Nephron (organoid): ENCODE measurements at regions not wholly inside any gene's neighbourhood (a gene's known extent, or its start where the extent isn't known, plus 50 kb on each side); places are given as distances from the start of the nearest gene placed in this dataset.

Experiments used
- H3K27ac Mint-ChIP-seq, 3 experiments: 2 replicates each; pipeline ENCODE4 v1.8.0; 2020; ENCODE audit warnings: mixed read lengths in 3 of 3, mild to moderate bottlenecking in 2 of 3, moderate library complexity in 1 of 3
- H3K27me3 Mint-ChIP-seq: 2 replicates; pipeline ENCODE4 v1.8.0; 2021; ENCODE audit warnings: low read depth, mild to moderate bottlenecking, moderate library complexity, mixed read lengths
- H3K36me3 Mint-ChIP-seq: 2 replicates; pipeline ENCODE4 v1.8.0; 2020; ENCODE audit warnings: low read depth, mixed read lengths
- H3K4me1 Mint-ChIP-seq: 2 replicates; pipeline ENCODE4 v1.8.0; 2020; ENCODE audit warnings: mixed read lengths
- H3K4me3 Mint-ChIP-seq, 3 experiments: 2 replicates each; pipeline ENCODE4 v1.8.0; 2020; ENCODE audit warnings: mild to moderate bottlenecking in 3 of 3, mixed read lengths in 3 of 3, moderate library complexity in 2 of 3
- H3K9me3 Mint-ChIP-seq: 2 replicates; pipeline ENCODE4 v1.8.0; 2020; ENCODE audit warnings: mixed read lengths
- TF ChIP-seq, protein P1 (sequence below), 3 experiments: fragments of 200-600 bp; sonication (generic); IDR thresholded peaks; one replicate each; pipeline ENCODE4 v1.5.0; 2021; ENCODE audit warnings: antibody characterized with exemption in 3 of 3; ENCODE audit not compliant: unreplicated experiment in 3 of 3

GRCh38 chrX:25383196-25383595 lies 367.4 kb upstream of the ARX start:
- Mint-ChIP-seq H3K4me3 (no peak overlapping the region), H3K4me1 (no peaks in the 10 kb centered on the region), H3K27ac (no peak overlapping the region), H3K36me3 (no peaks in the 10 kb centered on the region), H3K27me3 (no peaks in the 10 kb centered on the region), H3K9me3 (no peaks in the 10 kb centered on the region)
- TF ChIP-seq, protein P1, sequence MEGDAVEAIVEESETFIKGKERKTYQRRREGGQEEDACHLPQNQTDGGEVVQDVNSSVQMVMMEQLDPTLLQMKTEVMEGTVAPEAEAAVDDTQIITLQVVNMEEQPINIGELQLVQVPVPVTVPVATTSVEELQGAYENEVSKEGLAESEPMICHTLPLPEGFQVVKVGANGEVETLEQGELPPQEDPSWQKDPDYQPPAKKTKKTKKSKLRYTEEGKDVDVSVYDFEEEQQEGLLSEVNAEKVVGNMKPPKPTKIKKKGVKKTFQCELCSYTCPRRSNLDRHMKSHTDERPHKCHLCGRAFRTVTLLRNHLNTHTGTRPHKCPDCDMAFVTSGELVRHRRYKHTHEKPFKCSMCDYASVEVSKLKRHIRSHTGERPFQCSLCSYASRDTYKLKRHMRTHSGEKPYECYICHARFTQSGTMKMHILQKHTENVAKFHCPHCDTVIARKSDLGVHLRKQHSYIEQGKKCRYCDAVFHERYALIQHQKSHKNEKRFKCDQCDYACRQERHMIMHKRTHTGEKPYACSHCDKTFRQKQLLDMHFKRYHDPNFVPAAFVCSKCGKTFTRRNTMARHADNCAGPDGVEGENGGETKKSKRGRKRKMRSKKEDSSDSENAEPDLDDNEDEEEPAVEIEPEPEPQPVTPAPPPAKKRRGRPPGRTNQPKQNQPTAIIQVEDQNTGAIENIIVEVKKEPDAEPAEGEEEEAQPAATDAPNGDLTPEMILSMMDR (IDR thresholded peaks at IDR 0.05; ENCODE audit: unreplicated experiment in 3 of 3): no peak

DNA sequence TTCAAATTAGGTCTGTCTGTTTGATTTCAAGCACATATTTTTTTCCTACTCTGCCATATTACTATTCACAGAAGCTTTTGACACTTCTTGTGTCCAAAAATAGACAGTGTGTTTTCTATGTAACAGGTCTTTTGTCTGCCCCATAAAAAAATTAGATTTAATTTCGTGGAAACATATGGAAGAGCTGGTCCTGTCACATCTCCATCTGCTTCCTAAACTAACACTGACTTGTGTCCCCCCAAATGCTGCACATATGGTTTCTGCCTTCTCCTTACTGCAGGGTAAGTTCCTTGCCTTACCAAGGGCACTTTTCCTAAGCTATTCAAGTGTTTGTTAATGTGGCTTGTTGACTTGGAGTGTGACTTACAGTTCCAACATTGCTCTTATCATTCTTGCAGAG lies 340.7 kb upstream of the ARX start:
- H3K27ac Mint-ChIP-seq: no peak overlapping the region
- H3K27me3 Mint-ChIP-seq: peaks cover 2% of the 10 kb centered on the region
- H3K36me3 Mint-ChIP-seq: no peaks in the 10 kb centered on the region
- H3K9me3 Mint-ChIP-seq: peaks cover 13% of the 10 kb centered on the region
- H3K4me1 Mint-ChIP-seq: no peaks in the 10 kb centered on the region
- no peak overlapping the region for H3K4me3 Mint-ChIP-seq
- TF ChIP-seq, protein P1 (IDR thresholded peaks at IDR 0.05; ENCODE audit: unreplicated experiment in 3 of 3): no peak

GRCh38 chrX:25344161-25344936 lies 328.6 kb upstream of the ARX start:
- Mint-ChIP-seq H3K4me1 (no peaks in the 10 kb centered on the region), H3K9me3 (peaks cover 12% of the 10 kb centered on the region), H3K36me3 (no peaks in the 10 kb centered on the region), H3K27ac (no peak overlapping the region), H3K4me3 (no peak overlapping the region), H3K27me3 (no peaks in the 10 kb centered on the region)
- TF ChIP-seq, protein P1 (IDR thresholded peaks at IDR 0.05; ENCODE audit: unreplicated experiment in 3 of 3): no peak

DNA sequence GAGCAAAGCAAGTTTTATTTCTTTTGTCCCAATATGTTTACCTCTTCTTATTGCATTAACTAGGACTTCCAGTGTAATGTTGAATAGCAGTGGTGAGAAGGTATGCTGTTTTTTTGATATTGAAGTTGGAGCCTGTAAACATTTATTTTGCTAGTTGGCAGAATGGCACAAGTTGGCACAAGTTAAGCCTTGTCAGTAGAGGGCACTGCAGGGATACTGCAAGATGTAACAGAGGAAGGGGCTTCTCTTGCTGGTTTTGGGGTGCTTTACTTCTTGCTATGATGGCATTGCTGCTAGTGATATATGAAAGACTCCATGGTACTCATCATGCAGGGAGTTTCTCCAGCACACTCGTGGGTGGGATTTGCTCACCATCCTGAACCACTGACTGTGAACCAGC lies 327.3 kb upstream of the ARX start:
- Mint-ChIP-seq H3K4me3 (no peak overlapping the region), H3K4me1 (no peaks in the 10 kb centered on the region), H3K9me3 (peaks cover 16% of the 10 kb centered on the region), H3K27me3 (no peaks in the 10 kb centered on the region), H3K36me3 (no peaks in the 10 kb centered on the region), H3K27ac (no peak overlapping the region)
- TF ChIP-seq, protein P1 (IDR thresholded peaks at IDR 0.05; ENCODE audit: unreplicated experiment in 3 of 3): no peak

DNA sequence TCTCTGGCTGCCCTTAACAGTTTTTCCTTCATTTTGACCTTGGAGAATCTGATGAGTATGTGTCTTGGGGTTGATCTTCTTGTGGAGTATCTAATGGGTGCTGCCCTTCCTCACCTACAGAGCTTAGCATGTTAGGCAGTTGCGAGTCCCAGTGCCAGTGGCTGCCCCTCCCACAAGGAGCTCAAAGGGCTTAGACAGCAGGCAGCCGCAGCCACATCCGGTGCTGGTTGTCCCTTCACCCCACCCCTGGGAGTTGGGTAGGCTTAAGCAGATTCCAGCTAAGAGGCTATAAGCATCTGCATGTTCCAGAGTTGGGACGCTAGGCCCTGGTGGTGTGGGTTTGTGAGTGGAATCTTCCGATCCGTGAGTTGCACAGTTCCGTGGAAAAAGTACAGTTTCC lies 322.1 kb upstream of the ARX start:
- TF ChIP-seq, protein P1 (IDR thresholded peaks at IDR 0.05; ENCODE audit: unreplicated experiment in 3 of 3): no peak
- peaks cover 19% of the 10 kb centered on the region for H3K9me3 Mint-ChIP-seq
- no peak overlapping the region for H3K27ac Mint-ChIP-seq
- no peak overlapping the region for H3K4me3 Mint-ChIP-seq
- H3K27me3 Mint-ChIP-seq: no peaks in the 10 kb centered on the region
- H3K36me3 Mint-ChIP-seq: no peaks in the 10 kb centered on the region
- H3K4me1 Mint-ChIP-seq: no peaks in the 10 kb centered on the region

GRCh38 chrX:25300994-25301393 lies 285.2 kb upstream of the ARX start:
- no peaks in the 10 kb centered on the region for H3K9me3 Mint-ChIP-seq
- no peaks in the 10 kb centered on the region for H3K4me1 Mint-ChIP-seq
- no peak overlapping the region for H3K27ac Mint-ChIP-seq
- no peak overlapping the region for H3K4me3 Mint-ChIP-seq
- TF ChIP-seq, protein P1 (IDR thresholded peaks at IDR 0.05; ENCODE audit: unreplicated experiment in 3 of 3): no peak
- H3K36me3 Mint-ChIP-seq: no peaks in the 10 kb centered on the region
- no peaks in the 10 kb centered on the region for H3K27me3 Mint-ChIP-seq
